Hepatocyte (in vitro differentiated cells): ENCODE measurements at regions not wholly inside any gene's neighbourhood (a gene's known extent, or its start where the extent isn't known, plus 50 kb on each side); places are given as distances from the start of the nearest gene placed in this dataset.

Experiments
- DNase-seq: peaks from one replicate; pipeline ENCODE4 v3.0.0-alpha.2; 2016; ENCODE audit warnings: low spot score
- H2AFZ ChIP-seq: fragments of 200-600 bp; sonication (generic); 2 replicates; pipeline ENCODE4 v1.6.0; 2016; ENCODE audit warnings: antibody characterized with exemption, mild to moderate bottlenecking
- H3K27ac ChIP-seq: fragments of 200-600 bp; sonication (generic); 2 replicates; pipeline ENCODE4 v1.5.1; 2016; ENCODE audit warnings: mild to moderate bottlenecking
- H3K27me3 ChIP-seq: fragments of 200-600 bp; sonication (generic); 2 replicates; pipeline ENCODE4 v1.6.1; 2016
- H3K36me3 ChIP-seq: fragments of 200-600 bp; sonication (generic); replicated peaks from 2 replicates; pipeline ENCODE4 v1.5.1; 2016; ENCODE audit warnings: low read depth; ENCODE audit not compliant: insufficient read depth
- H3K4me1 ChIP-seq: fragments of 200-600 bp; sonication (generic); 2 replicates; pipeline ENCODE4 v1.5.1; 2016; ENCODE audit warnings: mild to moderate bottlenecking, moderate library complexity; ENCODE audit not compliant: insufficient read depth
- H3K4me2 ChIP-seq: fragments of 200-600 bp; sonication (generic); 2 replicates; pipeline ENCODE4 v1.6.0; 2016
- H3K4me3 ChIP-seq: fragments of 200-600 bp; sonication (generic); 2 replicates; pipeline ENCODE4 v1.5.1; 2016; ENCODE audit warnings: mild to moderate bottlenecking
- H3K79me2 ChIP-seq: fragments of 200-600 bp; sonication (generic); 2 replicates; pipeline ENCODE4 v1.6.0; 2017; ENCODE audit warnings: mild to moderate bottlenecking
- H3K9me2 ChIP-seq: fragments of 200-600 bp; sonication (generic); replicated peaks from 2 replicates; pipeline ENCODE4 v1.6.0; 2017; ENCODE audit warnings: mild to moderate bottlenecking; ENCODE audit not compliant: insufficient read depth
- H3K9me3 ChIP-seq: fragments of 200-600 bp; sonication (generic); 2 replicates; pipeline ENCODE4 v1.5.1; 2016; ENCODE audit warnings: low read depth, mild to moderate bottlenecking
- H4K20me1 ChIP-seq: fragments of 200-600 bp; sonication (generic); 2 replicates; pipeline ENCODE4 v1.6.0; 2016; ENCODE audit warnings: mild to moderate bottlenecking; ENCODE audit not compliant: insufficient read depth, poor library complexity, severe bottlenecking
- EZH2 ChIP-seq: fragments of 200-600 bp; sonication (generic); IDR thresholded peaks from 2 replicates; pipeline ENCODE4 v1.6.1; 2016; ENCODE audit warnings: antibody characterized with exemption, mild to moderate bottlenecking, borderline replicate concordance
- EZH2phosphoT487 ChIP-seq: fragments of 200-600 bp; sonication (generic); IDR thresholded peaks from one replicate; pipeline ENCODE4 v1.6.1; 2018; ENCODE audit warnings: antibody characterized with exemption, mild to moderate bottlenecking, low read depth, moderate library complexity; ENCODE audit not compliant: unreplicated experiment, severe bottlenecking
- WGBS: methylation state at CpG from one replicate; pipeline ENCODE4 v1.1.6; 2016; ENCODE audit warnings: low lambda C conversion rate; ENCODE audit errors: missing lambda C conversion rate; 5-methylcytosine and 5-hydroxymethylcytosine counted together
- TF ChIP-seq, protein P1 (sequence below): fragments of 200-600 bp; sonication (generic); IDR thresholded peaks from 2 replicates; pipeline ENCODE4 v1.5.1; 2016; ENCODE audit warnings: antibody characterized with exemption, mild to moderate bottlenecking; ENCODE audit not compliant: poor library complexity

DNA sequence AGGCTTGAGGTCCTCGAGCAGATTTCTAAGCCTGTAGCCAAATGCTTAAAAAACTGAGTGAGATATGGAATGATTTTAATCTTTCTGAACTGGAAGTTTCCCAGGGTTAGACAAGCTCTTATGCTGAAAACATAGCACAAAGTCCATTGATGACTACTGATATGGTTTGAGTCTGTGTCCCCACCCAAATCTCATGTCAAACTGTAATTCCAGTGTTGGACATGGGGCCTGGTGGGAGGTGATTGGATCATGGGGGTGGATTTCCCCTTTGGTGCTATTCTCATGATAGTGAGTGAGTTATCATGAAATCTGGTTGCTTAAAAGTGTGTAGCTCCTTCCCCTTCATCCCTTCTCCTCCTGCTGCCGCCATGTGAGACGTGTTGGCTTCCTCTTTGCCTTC is 454.9 kb downstream of the SPRY1 start:
- DNase-seq, result no peak
- Histone ChIP-seq H3K9me3 (no peaks in the 10 kb centered on the region), H3K79me2 (no peaks in the 10 kb centered on the region), H3K27me3 (no peaks in the 10 kb centered on the region), H3K4me2 (no peak overlapping the region), H3K9me2 (no peaks in the 10 kb centered on the region), H2AFZ (no peak overlapping the region), H3K4me1 (peaks cover 5% of the 10 kb centered on the region), H3K4me3 (no peak overlapping the region), H4K20me1 (no peaks in the 10 kb centered on the region), H3K36me3 (no peaks in the 10 kb centered on the region), H3K27ac (no peak overlapping the region)
- WGBS, result 89% methylated on average over 3 of the region's 3 CpGs
- TF ChIP-seq EZH2phosphoT487 (no peak), EZH2 (no peak)
- TF ChIP-seq, protein P1, sequence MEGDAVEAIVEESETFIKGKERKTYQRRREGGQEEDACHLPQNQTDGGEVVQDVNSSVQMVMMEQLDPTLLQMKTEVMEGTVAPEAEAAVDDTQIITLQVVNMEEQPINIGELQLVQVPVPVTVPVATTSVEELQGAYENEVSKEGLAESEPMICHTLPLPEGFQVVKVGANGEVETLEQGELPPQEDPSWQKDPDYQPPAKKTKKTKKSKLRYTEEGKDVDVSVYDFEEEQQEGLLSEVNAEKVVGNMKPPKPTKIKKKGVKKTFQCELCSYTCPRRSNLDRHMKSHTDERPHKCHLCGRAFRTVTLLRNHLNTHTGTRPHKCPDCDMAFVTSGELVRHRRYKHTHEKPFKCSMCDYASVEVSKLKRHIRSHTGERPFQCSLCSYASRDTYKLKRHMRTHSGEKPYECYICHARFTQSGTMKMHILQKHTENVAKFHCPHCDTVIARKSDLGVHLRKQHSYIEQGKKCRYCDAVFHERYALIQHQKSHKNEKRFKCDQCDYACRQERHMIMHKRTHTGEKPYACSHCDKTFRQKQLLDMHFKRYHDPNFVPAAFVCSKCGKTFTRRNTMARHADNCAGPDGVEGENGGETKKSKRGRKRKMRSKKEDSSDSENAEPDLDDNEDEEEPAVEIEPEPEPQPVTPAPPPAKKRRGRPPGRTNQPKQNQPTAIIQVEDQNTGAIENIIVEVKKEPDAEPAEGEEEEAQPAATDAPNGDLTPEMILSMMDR, result no peak

DNA sequence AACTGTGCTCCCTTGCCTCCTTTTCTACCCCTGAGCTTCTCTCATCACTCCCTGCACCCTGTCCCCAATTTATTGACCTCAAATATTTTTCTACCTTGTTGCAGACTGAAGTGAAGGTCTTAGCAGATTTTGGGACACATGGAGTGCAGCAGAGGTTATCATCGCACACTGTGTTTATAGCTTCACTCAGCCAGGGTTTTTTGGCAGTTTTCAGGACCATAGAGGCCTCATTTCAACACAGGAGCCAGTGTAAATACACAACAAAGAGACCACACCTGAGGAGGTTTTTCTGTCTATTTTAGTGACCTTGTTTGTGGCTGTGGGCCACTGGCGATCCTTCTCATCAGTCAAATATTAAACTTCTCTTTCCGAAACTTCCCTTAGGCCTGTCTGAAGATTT is 457.1 kb downstream of the SPRY1 start:
- Histone ChIP-seq H3K9me3 (no peaks in the 10 kb centered on the region), H3K36me3 (no peaks in the 10 kb centered on the region), H2AFZ (no peak overlapping the region), H3K27ac (no peak overlapping the region), H4K20me1 (no peaks in the 10 kb centered on the region), H3K4me2 (no peak overlapping the region), H3K79me2 (no peaks in the 10 kb centered on the region), H3K4me3 (no peak overlapping the region), H3K4me1 (peaks cover 7% of the 10 kb centered on the region), H3K27me3 (no peaks in the 10 kb centered on the region), H3K9me2 (no peaks in the 10 kb centered on the region)
- WGBS, result 90% methylated on average over 3 of the region's 3 CpGs
- no peak for DNase-seq
- no peak for TF ChIP-seq EZH2phosphoT487
- TF ChIP-seq EZH2, result no peak
- TF ChIP-seq, protein P1, result no peak

- Histone ChIP-seq H3K9me3 (no peaks in the 10 kb centered on the region), H3K27ac (peak overlapping the region; percentile 63), H3K79me2 (no peaks in the 10 kb centered on the region), H3K36me3 (no peaks in the 10 kb centered on the region), H3K4me2 (peak overlapping the region; percentile 49), H3K4me1 (peaks cover 5% of the 10 kb centered on the region), H3K9me2 (no peaks in the 10 kb centered on the region), H3K4me3 (no peak overlapping the region), H3K27me3 (no peaks in the 10 kb centered on the region), H2AFZ (peak overlapping the region; percentile 27), H4K20me1 (no peaks in the 10 kb centered on the region)
- peak; percentile 72 for DNase-seq
- TF ChIP-seq EZH2 (no peak), EZH2phosphoT487 (no peak)
- WGBS, result 6% methylated on average over 9 of the region's 9 CpGs
These were observed 460.3 kb downstream of the SPRY1 start for GRCh38 chr4:123856689-123857545.

GRCh38 chr4:123858465-123858864 is 461.9 kb downstream of the SPRY1 start:
- no peaks in the 10 kb centered on the region for H3K9me3 ChIP-seq
- H4K20me1 ChIP-seq, result no peaks in the 10 kb centered on the region
- WGBS, result 92% methylated on average over 1 of the region's 1 CpG
- H2AFZ ChIP-seq, result no peak overlapping the region
- TF ChIP-seq, protein P1, result no peak
- TF ChIP-seq EZH2phosphoT487, result no peak
- TF ChIP-seq EZH2, result no peak
- H3K36me3 ChIP-seq, result no peaks in the 10 kb centered on the region
- peak overlapping the region; percentile 63 for H3K27ac ChIP-seq
- no peak overlapping the region for H3K4me3 ChIP-seq
- H3K4me1 ChIP-seq, result peaks cover 5% of the 10 kb centered on the region
- H3K27me3 ChIP-seq, result no peaks in the 10 kb centered on the region
- no peaks in the 10 kb centered on the region for H3K79me2 ChIP-seq
- no peak overlapping the region for H3K4me2 ChIP-seq
- no peaks in the 10 kb centered on the region for H3K9me2 ChIP-seq
- no peak for DNase-seq
